CD4-positive, alpha-beta memory T cell (primary cell): ENCODE measurements at regions not wholly inside any gene's neighbourhood (a gene's known extent, or its start where the extent isn't known, plus 50 kb on each side); places are given as distances from the start of the nearest gene placed in this dataset.

Source experiments
- CTCF ChIA-PET: fragments of 350-600 bp; sonication (Branson Sonifier 250); formaldehyde crosslinking; loops from one replicate; lab custom pipeline; 2021; ENCODE audit warnings: inconsistent platforms; ENCODE audit not compliant: partially characterized antibody; lab: Charles Lee
- POLR2A ChIA-PET: fragments of 350-600 bp; sonication (Branson Sonifier 250); formaldehyde crosslinking; loops from one replicate; lab custom pipeline; 2021; ENCODE audit not compliant: partially characterized antibody; lab: Charles Lee
- DNase-seq, 5 donors: peaks; one replicate each; pipeline versions ENCODE4 v3.0.0 to v3.0.0-alpha.2; 2020 to 2022; ENCODE audit warnings: mixed read lengths in 1 of 5
- H3K27ac ChIP-seq: one replicate; pipeline ENCODE4 v1.7.0; 2013; ENCODE audit warnings: low read depth, low read length
- H3K27me3 ChIP-seq: 2 replicates; pipeline ENCODE4 v1.7.0; 2013; ENCODE audit warnings: mild to moderate bottlenecking, low read length, moderate library complexity; ENCODE audit not compliant: insufficient read depth
- H3K36me3 ChIP-seq: 2 replicates; pipeline ENCODE4 v1.7.0; 2013; ENCODE audit warnings: mild to moderate bottlenecking, low read length, moderate library complexity; ENCODE audit not compliant: insufficient read depth
- H3K4me1 ChIP-seq: 2 replicates; pipeline ENCODE4 v1.7.0; 2013; ENCODE audit warnings: mild to moderate bottlenecking, low read length, moderate library complexity; ENCODE audit not compliant: insufficient read depth
- H3K4me3 ChIP-seq, 2 donors: one replicate each; pipeline ENCODE4 v1.7.0; 2013; ENCODE audit warnings: low read length in 2 of 2, mild to moderate bottlenecking in 1 of 2
- H3K9me3 ChIP-seq, 2 donors: one replicate each; pipeline ENCODE4 v1.7.0; 2013; ENCODE audit warnings: low read length in 2 of 2, control low read depth in 1 of 2; ENCODE audit not compliant: control insufficient read depth in 1 of 2
- H3K27ac Mint-ChIP-seq, 7 donors: one replicate each; pipeline ENCODE4 v1.8.0; 2020 to 2021; ENCODE audit warnings: mixed read lengths in 7 of 7, mild to moderate bottlenecking in 6 of 7, inconsistent platforms in 3 of 7, moderate library complexity in 3 of 7
- H3K27me3 Mint-ChIP-seq, 2 donors: one replicate each; pipeline ENCODE4 v1.8.0; 2020 to 2021; ENCODE audit warnings: mixed read lengths in 2 of 2
- H3K36me3 Mint-ChIP-seq, 2 donors: one replicate each; pipeline ENCODE4 v1.8.0; 2020 to 2021; ENCODE audit warnings: mixed read lengths in 2 of 2, inconsistent platforms in 1 of 2, mild to moderate bottlenecking in 1 of 2
- H3K4me1 Mint-ChIP-seq, 4 donors: one replicate each; pipeline ENCODE4 v1.8.0; 2020 to 2021; ENCODE audit warnings: mixed read lengths in 4 of 4, mild to moderate bottlenecking in 1 of 4
- H3K4me3 Mint-ChIP-seq, 8 donors: one replicate each; pipeline ENCODE4 v1.8.0; 2020 to 2021; ENCODE audit warnings: mixed read lengths in 8 of 8, mild to moderate bottlenecking in 7 of 8, moderate library complexity in 6 of 8, inconsistent platforms in 3 of 8
- H3K9me3 Mint-ChIP-seq, 8 donors: one replicate each; pipeline ENCODE4 v1.8.0; 2020 to 2021; ENCODE audit warnings: mixed read lengths in 8 of 8, mild to moderate bottlenecking in 5 of 8, inconsistent platforms in 3 of 8, moderate library complexity in 1 of 8
- intact Hi-C: fragments of 100-400 bp; cut with micrococcal nuclease; formaldehyde crosslinking; loops from one replicate; pipeline ENCODE4 v1.15.1; 2023

GRCh38 chr11:88415495-88415894 lies 78.0 kb upstream of the CTSC start:
- Mint-ChIP-seq H3K36me3 (no peaks in the 10 kb centered on the region), H3K9me3 (no peaks in the 10 kb centered on the region), H3K27me3 (no peaks in the 10 kb centered on the region), H3K27ac (peak overlapping the region in 5 of 7 donors; percentile 30 to 83 (median 57)), H3K4me1 (peaks cover 34 to 62% (median 49%) of the 10 kb centered on the region in 4 donors), H3K4me3 (peak overlapping the region; percentile 7 to 85 (median 78))
- H3K9me3 ChIP-seq: no peaks in the 10 kb centered on the region
- no peaks in the 10 kb centered on the region for H3K36me3 ChIP-seq
- H3K27me3 ChIP-seq: no peaks in the 10 kb centered on the region
- intact Hi-C loops: loop anchor here (1.0 kb wide), 1 partner anchor 78 kb away; the partner anchor contains the start of gene CTSC
- CTCF ChIA-PET: interaction anchor here (2.9 kb wide), 1 partner anchor 79 kb away, joined by 9 read pairs; the partner anchor contains the start of gene CTSC
- DNase-seq: no peak
- H3K4me1 ChIP-seq: peaks cover 55% of the 10 kb centered on the region
- POLR2A ChIA-PET: interaction anchor here (0.6 to 1.1 kb wide), 3 partner anchors 9 to 312 kb away, joined by 3 to 4 read pairs (median 4); partner anchors contain the start of gene CTSC
- H3K27ac ChIP-seq: no peak overlapping the region
- peak overlapping the region in 1 of 2 donors; percentile 20 for H3K4me3 ChIP-seq

- Mint-ChIP-seq H3K4me3 (peak overlapping the region; percentile 21 to 85 (median 78)), H3K4me1 (peaks cover 29 to 57% (median 44%) of the 10 kb centered on the region in 4 donors), H3K27ac (peak overlapping the region; percentile 15 to 83 (median 43)), H3K9me3 (no peaks in the 10 kb centered on the region), H3K36me3 (no peaks in the 10 kb centered on the region), H3K27me3 (no peaks in the 10 kb centered on the region)
- intact Hi-C loops: loop anchor here (1.0 kb wide), 1 partner anchor 78 kb away; the partner anchor contains the start of gene CTSC
- Histone ChIP-seq H3K27ac (no peak overlapping the region), H3K27me3 (no peaks in the 10 kb centered on the region), H3K36me3 (no peaks in the 10 kb centered on the region), H3K9me3 (no peaks in the 10 kb centered on the region), H3K4me3 (peak overlapping the region in 1 of 2 donors; percentile 20), H3K4me1 (peaks cover 50% of the 10 kb centered on the region)
- CTCF ChIA-PET: interaction anchor here (0.5 to 2.9 kb wide), 3 partner anchors 27 to 78 kb away, joined by 3 to 9 read pairs (median 3); partner anchors contain the start of gene CTSC
- POLR2A ChIA-PET: interaction anchor here (1.0 kb wide), 1 partner anchor 78 kb away, joined by 7 read pairs; the partner anchor contains the start of gene CTSC
- peak; percentile 42 to 62 (median 49) for DNase-seq
Measured at GRCh38 chr11:88414981-88415413, 77.5 kb upstream of the CTSC start.

GRCh38 chr11:88414385-88414861 lies 76.9 kb upstream of the CTSC start:
- H3K4me1 Mint-ChIP-seq: peaks cover 29 to 51% (median 44%) of the 10 kb centered on the region in 4 donors
- ChIA-PET CTCF (interaction anchor here (0.5 to 2.9 kb wide), 4 partner anchors 27 to 78 kb away, joined by 3 to 9 read pairs (median 4); partner anchors contain the start of gene CTSC), POLR2A (interaction anchor here (1.0 kb wide), 1 partner anchor 77 kb away, joined by 7 read pairs; the partner anchor contains the start of gene CTSC)
- H3K9me3 ChIP-seq: no peaks in the 10 kb centered on the region
- intact Hi-C loops: no loop called here
- no peaks in the 10 kb centered on the region for H3K36me3 ChIP-seq
- no peak overlapping the region for H3K27ac ChIP-seq
- H3K27me3 ChIP-seq: no peaks in the 10 kb centered on the region
- no peaks in the 10 kb centered on the region for H3K27me3 Mint-ChIP-seq
- H3K4me3 ChIP-seq: peak overlapping the region in 1 of 2 donors; percentile 20
- peak overlapping the region; percentile 15 to 92 (median 54) for H3K27ac Mint-ChIP-seq
- H3K9me3 Mint-ChIP-seq: no peaks in the 10 kb centered on the region
- peak overlapping the region; percentile 73 to 85 (median 79) for H3K4me3 Mint-ChIP-seq
- peak; percentile 31 to 48 (median 42) for DNase-seq
- no peaks in the 10 kb centered on the region for H3K36me3 Mint-ChIP-seq
- peaks cover 46% of the 10 kb centered on the region for H3K4me1 ChIP-seq

- Histone ChIP-seq H3K36me3 (no peaks in the 10 kb centered on the region), H3K4me1 (peaks cover 33% of the 10 kb centered on the region), H3K27ac (no peak overlapping the region), H3K27me3 (no peaks in the 10 kb centered on the region), H3K9me3 (no peaks in the 10 kb centered on the region), H3K4me3 (no peak overlapping the region)
- Mint-ChIP-seq H3K36me3 (no peaks in the 10 kb centered on the region), H3K27ac (no peak overlapping the region), H3K9me3 (no peaks in the 10 kb centered on the region), H3K4me3 (no peak overlapping the region), H3K27me3 (no peaks in the 10 kb centered on the region), H3K4me1 (peaks cover 24 to 43% (median 32%) of the 10 kb centered on the region in 4 donors)
- CTCF ChIA-PET: interaction anchor here (1.6 kb wide), 1 partner anchor 179 kb away, joined by 4 read pairs; no protein-coding TSS in a partner anchor
- DNase-seq: no peak
- POLR2A ChIA-PET: no interaction called here
- intact Hi-C loops: no loop called here
Measured at GRCh38 chr11:88411265-88411664, 73.7 kb upstream of the CTSC start.

- DNase-seq: no peak
- Histone ChIP-seq H3K4me3 (no peak overlapping the region), H3K4me1 (peaks cover 27% of the 10 kb centered on the region), H3K36me3 (no peaks in the 10 kb centered on the region), H3K9me3 (no peaks in the 10 kb centered on the region), H3K27me3 (no peaks in the 10 kb centered on the region), H3K27ac (no peak overlapping the region)
- H3K27me3 Mint-ChIP-seq: no peaks in the 10 kb centered on the region
- peak overlapping the region in 1 of 7 donors; percentile 37 for H3K27ac Mint-ChIP-seq
- CTCF ChIA-PET: interaction anchor here (1.6 kb wide), 1 partner anchor 179 kb away, joined by 4 read pairs; no protein-coding TSS in a partner anchor
- H3K4me1 Mint-ChIP-seq: peaks cover 21 to 37% (median 26%) of the 10 kb centered on the region in 4 donors
- POLR2A ChIA-PET: interaction anchor here (1.1 kb wide), 1 partner anchor 11 kb away, joined by 3 read pairs; no protein-coding TSS in a partner anchor
- no peaks in the 10 kb centered on the region for H3K9me3 Mint-ChIP-seq
- H3K36me3 Mint-ChIP-seq: no peaks in the 10 kb centered on the region
- H3K4me3 Mint-ChIP-seq: peak overlapping the region in 1 of 8 donors; percentile 33
- intact Hi-C loops: no loop called here
Measured at GRCh38 chr11:88410656-88411055, 73.1 kb upstream of the CTSC start.

- DNase-seq: no peak
- H3K9me3 Mint-ChIP-seq: no peaks in the 10 kb centered on the region
- H3K36me3 ChIP-seq: no peaks in the 10 kb centered on the region
- no peaks in the 10 kb centered on the region for H3K27me3 Mint-ChIP-seq
- intact Hi-C loops: no loop called here
- ChIA-PET POLR2A (interaction anchor here (1.1 kb wide), 1 partner anchor 12 kb away, joined by 3 read pairs; no protein-coding TSS in a partner anchor), CTCF (interaction anchor here (1.6 kb wide), 1 partner anchor 178 kb away, joined by 4 read pairs; no protein-coding TSS in a partner anchor)
- peaks cover 21% of the 10 kb centered on the region for H3K4me1 ChIP-seq
- no peaks in the 10 kb centered on the region for H3K36me3 Mint-ChIP-seq
- H3K27ac ChIP-seq: no peak overlapping the region
- H3K27ac Mint-ChIP-seq: no peak overlapping the region
- peaks cover 15 to 31% (median 20%) of the 10 kb centered on the region in 4 donors for H3K4me1 Mint-ChIP-seq
- H3K4me3 ChIP-seq: no peak overlapping the region
- no peak overlapping the region for H3K4me3 Mint-ChIP-seq
- H3K9me3 ChIP-seq: no peaks in the 10 kb centered on the region
- H3K27me3 ChIP-seq: no peaks in the 10 kb centered on the region
Measured at GRCh38 chr11:88410056-88410455, 72.5 kb upstream of the CTSC start.

- POLR2A ChIA-PET: no interaction called here
- Histone ChIP-seq H3K9me3 (no peaks in the 10 kb centered on the region), H3K4me1 (no peaks in the 10 kb centered on the region), H3K36me3 (no peaks in the 10 kb centered on the region), H3K27ac (no peak overlapping the region), H3K27me3 (no peaks in the 10 kb centered on the region), H3K4me3 (no peak overlapping the region)
- DNase-seq: no peak
- H3K36me3 Mint-ChIP-seq: no peaks in the 10 kb centered on the region
- peaks cover 4 to 7% (median 6%) of the 10 kb centered on the region in 4 donors for H3K4me1 Mint-ChIP-seq
- intact Hi-C loops: no loop called here
- no peak overlapping the region for H3K4me3 Mint-ChIP-seq
- no peak overlapping the region for H3K27ac Mint-ChIP-seq
- CTCF ChIA-PET: no interaction called here
- no peaks in the 10 kb centered on the region for H3K27me3 Mint-ChIP-seq
- H3K9me3 Mint-ChIP-seq: no peaks in the 10 kb centered on the region
Measured at GRCh38 chr11:88406876-88407275, 69.3 kb upstream of the CTSC start.
